SK-N-SH (cell line): ENCODE measurements at regions not wholly inside any gene's neighbourhood (a gene's known extent, or its start where the extent isn't known, plus 50 kb on each side); places are given as distances from the start of the nearest gene placed in this dataset.

Source experiments
- CTCF ChIA-PET: fragments of 300-600, 350-600 bp; formaldehyde crosslinking; extraction: SDS; loops from one replicate; lab custom pipeline; 2021; lab: Yijun Ruan, JAX
- POLR2A ChIA-PET: fragments of 350-600 bp; sonication (Branson Sonifier 250); formaldehyde crosslinking; extraction: SDS; loops from one replicate; lab custom pipeline; 2020; ENCODE audit warnings: antibody characterized with exemption, inconsistent platforms; lab: Yijun Ruan, JAX
- DNase-seq: peaks from one replicate; pipeline ENCODE4 v3.0.0; 2012
- H2AFZ ChIP-seq: fragments of 200-600 bp; sonication (generic); 2 replicates; pipeline ENCODE4 v1.8.1; 2016; ENCODE audit warnings: antibody characterized with exemption, mild to moderate bottlenecking, low read depth
- H3F3A ChIP-seq: fragments of 200-600 bp; sonication (generic); replicated peaks from 2 replicates; pipeline ENCODE3; 2016; ENCODE audit warnings: antibody characterized with exemption, mild to moderate bottlenecking; ENCODE audit not compliant: insufficient read depth
- H3K27ac ChIP-seq, 2 experiments: fragments of 200-500 bp in 1 of 2; fragments of 200-600 bp in 1 of 2; sonication (Bioruptor generic) in 1 of 2; sonication (generic), shearing (Covaris generic) in 1 of 2; 2 replicates each; pipeline versions ENCODE4 v1.5.1 to v1.6.1; 2014 to 2016; ENCODE audit warnings: low read depth in 2 of 2, inconsistent platforms in 1 of 2, low read length in 1 of 2, mild to moderate bottlenecking in 1 of 2, mixed read lengths in 1 of 2
- H3K27me3 ChIP-seq: fragments of 200-600 bp; sonication (generic), shearing (Covaris generic); 2 replicates; pipeline ENCODE4 v1.6.1; 2016; ENCODE audit warnings: mixed run types; ENCODE audit not compliant: insufficient read depth
- H3K36me3 ChIP-seq, 2 experiments: fragments of 200-500 bp in 1 of 2; fragments of 200-600 bp in 1 of 2; sonication (Bioruptor generic) in 1 of 2; sonication (generic) in 1 of 2; replicated peaks in 1 of 2; 2 replicates each; pipeline versions ENCODE3 to v1.5.1; 2014 to 2016; ENCODE audit warnings: low read length in 1 of 2, mild to moderate bottlenecking in 1 of 2; ENCODE audit not compliant: insufficient read depth in 2 of 2, control insufficient read depth in 1 of 2
- H3K4me1 ChIP-seq, 2 experiments: fragments of 200-500 bp in 1 of 2; fragments of 200-600 bp in 1 of 2; sonication (Bioruptor generic) in 1 of 2; sonication (generic), shearing (Covaris generic) in 1 of 2; 2 replicates each; pipeline versions ENCODE4 v1.5.1 to v1.6.1; 2014 to 2016; ENCODE audit warnings: low read depth in 1 of 2, low read length in 1 of 2, mixed run types in 1 of 2; ENCODE audit not compliant: insufficient read depth in 2 of 2, control insufficient read depth in 1 of 2
- H3K4me2 ChIP-seq: fragments of 200-600 bp; sonication (generic), shearing (Covaris generic); 2 replicates; pipeline ENCODE4 v1.6.1; 2017; ENCODE audit warnings: mixed run types
- H3K4me3 ChIP-seq, 2 experiments: fragments of 200-500 bp in 1 of 2; fragments of 200-600 bp in 1 of 2; sonication (Bioruptor generic) in 1 of 2; sonication (generic), shearing (Covaris generic) in 1 of 2; 2 replicates each; pipeline versions ENCODE4 v1.5.1 to v1.8.1; 2014 to 2016; ENCODE audit warnings: low read depth in 2 of 2, inconsistent platforms in 1 of 2, low read length in 1 of 2, mild to moderate bottlenecking in 1 of 2, mixed read lengths in 1 of 2, moderate library complexity in 1 of 2
- H3K79me2 ChIP-seq: fragments of 200-600 bp; sonication (generic); 2 replicates; pipeline ENCODE4 v1.8.1; 2017; ENCODE audit warnings: mild to moderate bottlenecking; ENCODE audit not compliant: insufficient read depth
- H3K9ac ChIP-seq: fragments of 200-600 bp; sonication (generic); 2 replicates; pipeline ENCODE4 v1.6.1; 2017; ENCODE audit warnings: mixed run types
- H3K9me2 ChIP-seq: fragments of 200-600 bp; sonication (generic); 2 replicates; pipeline ENCODE4 v1.6.1; 2017; ENCODE audit warnings: mixed run types
- H3K9me3 ChIP-seq: fragments of 200-600 bp; sonication (generic); 2 replicates; pipeline ENCODE4 v1.6.1; 2017; ENCODE audit warnings: mixed run types, mild to moderate bottlenecking, moderate library complexity
- H4K20me1 ChIP-seq: fragments of 200-600 bp; sonication (generic); 2 replicates; pipeline ENCODE4 v1.6.1; 2017; ENCODE audit warnings: mild to moderate bottlenecking, mixed run types; ENCODE audit not compliant: insufficient read depth
- ELF1 ChIP-seq: IDR thresholded peaks from 2 replicates; pipeline ENCODE4 v1.4.0; 2012
- EP300 ChIP-seq, 2 experiments: IDR thresholded peaks; 2 replicates each; pipeline versions ENCODE4 v1.4.0 to v1.6.1; 2012; ENCODE audit warnings: borderline replicate concordance in 1 of 2, low read depth in 1 of 2, low read length in 1 of 2
- FOXM1 ChIP-seq: IDR thresholded peaks from 2 replicates; pipeline ENCODE4 v1.4.0; 2012; ENCODE audit warnings: low read depth, mild to moderate bottlenecking
- MEF2A ChIP-seq: IDR thresholded peaks from 2 replicates; pipeline ENCODE4 v1.4.0; 2012; ENCODE audit warnings: low read depth, borderline replicate concordance
- PBX3 ChIP-seq: IDR thresholded peaks from 2 replicates; pipeline ENCODE4; 2012
- POLR2AphosphoS5 ChIP-seq: IDR thresholded peaks from 2 replicates; pipeline ENCODE4 v1.6.1; 2012; ENCODE audit warnings: low read depth, low read length
- RAD21 ChIP-seq: IDR thresholded peaks from 2 replicates; pipeline ENCODE4 v1.6.1; 2012; ENCODE audit warnings: mild to moderate bottlenecking, low read length
- RCOR1 ChIP-seq: fragments of 150-350 bp; IDR thresholded peaks from 2 replicates; pipeline ENCODE4 v1.6.1; 2017; ENCODE audit warnings: antibody characterized with exemption, low read length
- USF1 ChIP-seq: IDR thresholded peaks from 2 replicates; pipeline ENCODE4 v1.4.0; 2012; ENCODE audit warnings: low read depth, borderline replicate concordance
- WGBS: methylation state at CpG from one replicate; pipeline ENCODE4 v1.1.6; 2017; ENCODE audit warnings: low lambda C conversion rate; 5-methylcytosine and 5-hydroxymethylcytosine counted together

DNA sequence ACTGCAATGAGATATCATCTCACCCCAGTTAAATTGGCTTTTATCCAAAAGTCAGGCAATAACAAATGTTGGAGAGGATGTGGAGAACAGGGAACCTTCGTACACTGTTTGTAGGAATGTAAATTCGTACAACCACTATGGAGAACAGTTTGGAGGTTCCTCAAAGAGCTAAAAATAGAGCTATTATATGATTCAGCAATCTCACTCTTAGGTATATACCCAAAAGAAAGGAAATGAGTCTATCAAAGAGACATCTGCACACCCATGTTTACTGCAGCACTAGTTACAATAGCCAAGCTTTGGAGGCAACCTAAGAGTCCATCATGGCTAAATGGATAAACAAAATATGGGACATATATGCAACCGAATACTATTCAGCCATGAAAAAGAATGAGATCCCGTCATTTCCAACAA, 68.0 kb upstream of the HES1 start:
- POLR2A ChIA-PET = no interaction called here
- Histone ChIP-seq H3F3A (no peaks in the 10 kb centered on the region), H3K79me2 (no peaks in the 10 kb centered on the region), H4K20me1 (no peaks in the 10 kb centered on the region), H3K9ac (no peak overlapping the region), H3K27me3 (peaks cover 10% of the 10 kb centered on the region), H3K9me3 (peaks cover 15% of the 10 kb centered on the region; the same call in 1 of the 2 replicates), H3K27ac (no peak overlapping the region), H3K9me2 (no peaks in the 10 kb centered on the region), H2AFZ (no peak overlapping the region), H3K36me3 (no peaks in the 10 kb centered on the region), H3K4me3 (no peak overlapping the region), H3K4me1 (peaks cover 3 to 12% of the 10 kb centered on the region in 2 experiments; a peak in 2 of 4 replicates), H3K4me2 (no peak overlapping the region)
- CTCF ChIA-PET = interaction anchor here (1.3 kb wide), 2 partner anchors 17 to 248 kb away, joined by 3 read pairs; no protein-coding TSS in a partner anchor
- 71% methylated on average over 4 of the region's 4 CpGs for WGBS
- DNase-seq = no peak
- TF ChIP-seq PBX3 = no peak
- no peak for TF ChIP-seq FOXM1
- no peak for TF ChIP-seq EP300 (IDR thresholded peaks at IDR 0.05; ENCODE audit: borderline replicate concordance in 1 of 2, low read depth in 1 of 2, low read length in 1 of 2)
- TF ChIP-seq ELF1 = no peak

DNA sequence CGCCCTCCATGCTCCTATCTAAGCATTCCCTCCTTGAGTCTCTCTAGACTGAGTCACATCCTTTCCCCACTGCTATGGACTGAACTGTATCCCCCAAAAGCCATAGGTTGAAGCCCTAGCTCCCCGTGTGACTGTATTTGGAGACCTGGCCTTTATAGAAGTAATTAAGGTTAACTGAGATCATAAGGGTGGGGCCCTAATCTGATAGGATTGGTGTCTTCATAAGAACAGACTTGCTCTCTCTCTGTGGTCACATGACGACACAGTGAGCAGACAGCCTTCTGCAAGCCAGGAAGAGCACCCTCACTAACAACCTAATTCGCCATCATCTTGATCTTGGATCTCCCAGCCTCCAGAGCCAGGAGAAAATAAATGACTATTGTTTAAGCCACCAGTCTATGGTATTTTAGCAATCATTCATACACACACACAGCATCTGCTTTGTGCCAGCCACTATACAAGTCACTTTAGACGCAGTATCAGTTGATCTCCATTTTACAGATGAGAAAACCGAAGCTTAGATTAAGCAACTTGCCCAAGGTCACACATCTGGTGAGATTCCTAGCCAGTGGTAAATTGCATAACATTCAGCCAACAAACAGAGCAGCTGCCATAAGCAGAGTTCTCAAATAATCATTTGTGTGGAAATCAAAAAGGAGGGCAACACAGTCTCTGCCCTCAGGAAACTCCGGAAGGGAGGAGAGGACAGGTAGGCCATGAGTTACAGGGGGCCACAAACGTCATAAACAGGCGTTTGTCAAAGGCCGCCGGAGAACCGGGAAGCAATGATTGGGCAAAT, 66.3 kb upstream of the HES1 start:
- POLR2A ChIA-PET = no interaction called here
- Histone ChIP-seq H3F3A (no peaks in the 10 kb centered on the region), H2AFZ (no peak overlapping the region), H3K27me3 (peaks cover 12% of the 10 kb centered on the region), H4K20me1 (no peaks in the 10 kb centered on the region), H3K9me2 (no peaks in the 10 kb centered on the region), H3K9ac (no peak overlapping the region), H3K9me3 (peaks cover 15% of the 10 kb centered on the region; the same call in 1 of the 2 replicates), H3K4me2 (no peak overlapping the region), H3K27ac (peak overlapping the region in 1 of 2 experiments; percentile 74; a peak in 1 of 4 replicates), H3K4me1 (peaks cover 3 to 12% of the 10 kb centered on the region in 2 experiments; a peak in 2 of 4 replicates), H3K79me2 (no peaks in the 10 kb centered on the region), H3K4me3 (no peak overlapping the region), H3K36me3 (no peaks in the 10 kb centered on the region)
- CTCF ChIA-PET = interaction anchor here (2.5 kb wide), 1 partner anchor 13 kb away, joined by 7 read pairs; no protein-coding TSS in a partner anchor
- 90% methylated on average over 12 of the region's 12 CpGs for WGBS
- DNase-seq = no peak
- TF ChIP-seq MEF2A (no peak), FOXM1 (no peak), USF1 (no peak), RCOR1 (0 out of 2 replicates have a peak, but pooled peaks have one; percentile 8), POLR2AphosphoS5 (no peak), EP300 (IDR thresholded peaks at IDR 0.05; ENCODE audit: borderline replicate concordance in 1 of 2, low read depth in 1 of 2, low read length in 1 of 2) (0 out of 4 replicates have a peak, but pooled peaks of 1 of the 2 experiments have one; percentile 9), RAD21 (0 out of 2 replicates have a peak, but pooled peaks have one; percentile 4)
